EL (cell line): ENCODE measurements at regions not wholly inside any gene's neighbourhood (a gene's known extent, or its start where the extent isn't known, plus 50 kb on each side); places are given as distances from the start of the nearest gene placed in this dataset.
A peak's percentile ranks its signal among the peaks of the same experiment; 100 is the strongest.

Experiments
- DNase-seq: peaks from one replicate; pipeline ENCODE4 v3.0.0-alpha.2; 2016

DNA sequence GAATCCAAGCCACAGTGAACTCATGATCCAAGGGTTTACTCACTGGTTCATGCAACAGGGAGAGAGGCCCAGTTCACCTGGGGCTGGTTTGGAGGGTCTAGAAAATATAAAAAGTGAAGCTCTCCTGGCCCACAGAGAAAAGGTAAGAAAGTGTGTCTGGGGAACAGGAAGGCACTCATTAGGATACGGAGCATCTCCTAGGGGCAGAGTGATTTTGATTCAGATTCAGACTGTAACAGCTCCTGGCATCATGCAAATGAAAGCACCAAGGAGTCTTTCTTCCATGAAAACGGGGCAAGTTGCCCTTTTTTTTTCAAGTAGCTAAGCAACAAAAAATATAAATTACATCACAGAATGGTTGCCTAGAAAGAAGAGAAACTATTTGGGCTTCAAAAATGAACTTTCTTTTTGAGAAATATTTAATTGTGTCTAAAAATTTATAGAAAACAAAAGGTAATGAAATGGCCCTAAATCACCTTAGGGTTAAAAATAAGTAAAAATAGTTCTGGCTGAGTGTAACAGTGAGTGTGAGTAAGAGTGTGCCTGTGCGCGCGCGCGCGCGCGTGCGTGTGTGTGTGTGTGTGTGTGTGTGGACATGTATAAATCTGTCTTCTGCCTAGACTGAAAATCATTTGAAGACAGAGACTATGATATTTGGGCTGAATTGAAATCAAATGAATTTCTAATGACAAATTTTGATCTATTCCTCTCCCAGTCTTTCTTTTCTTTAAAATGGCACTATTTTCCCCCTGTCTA lies 177.8 kb upstream of the ZNF462 start:
- no peak for DNase-seq

GRCh38 chr9:106689089-106689488 lies 173.9 kb upstream of the ZNF462 start:
- no peak for DNase-seq

- no peak for DNase-seq
Measured at GRCh38 chr9:106691627-106692026, 171.3 kb upstream of the ZNF462 start.

DNA sequence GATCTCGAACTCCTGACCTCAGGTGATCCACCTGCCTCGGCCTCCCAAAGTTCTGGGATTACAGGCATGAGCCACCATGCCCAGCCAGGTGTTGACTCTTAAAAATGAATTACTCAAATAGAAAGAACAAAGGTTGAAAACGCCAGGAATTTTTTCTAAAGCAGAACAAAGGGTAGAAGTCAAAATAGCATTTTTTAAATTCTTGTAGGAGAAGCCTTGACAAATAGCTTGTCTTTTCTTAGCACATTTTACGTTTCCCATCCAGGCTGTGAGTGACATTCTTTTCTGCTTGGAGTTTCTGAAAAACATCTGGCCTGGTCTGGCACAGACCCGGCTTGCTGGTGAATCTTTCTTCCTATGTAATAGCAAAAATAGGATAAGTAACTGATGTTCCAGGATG lies 169.4 kb upstream of the ZNF462 start:
- no peak for DNase-seq

- DNase-seq, result no peak
Measured at GRCh38 chr9:106696804-106697203, 166.2 kb upstream of the ZNF462 start.

DNA sequence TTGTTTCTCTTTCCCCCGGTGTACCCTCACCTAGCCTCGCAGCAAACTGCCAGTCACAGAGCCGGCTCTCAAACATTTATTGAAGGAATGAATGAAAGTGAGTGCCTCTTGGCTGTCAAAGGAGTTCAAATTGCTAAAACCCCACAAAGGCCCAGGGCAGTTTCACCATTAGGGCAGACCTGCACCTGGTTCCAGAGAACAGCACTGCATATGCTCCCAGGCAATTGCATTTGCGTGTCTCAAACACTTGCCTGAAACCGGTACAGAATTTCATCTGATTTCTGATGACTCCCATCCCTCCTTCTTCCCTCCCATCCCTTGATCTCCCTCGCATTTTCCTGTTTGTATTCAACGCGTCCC lies 165.6 kb upstream of the ZNF462 start:
- DNase-seq, result no peak

DNA sequence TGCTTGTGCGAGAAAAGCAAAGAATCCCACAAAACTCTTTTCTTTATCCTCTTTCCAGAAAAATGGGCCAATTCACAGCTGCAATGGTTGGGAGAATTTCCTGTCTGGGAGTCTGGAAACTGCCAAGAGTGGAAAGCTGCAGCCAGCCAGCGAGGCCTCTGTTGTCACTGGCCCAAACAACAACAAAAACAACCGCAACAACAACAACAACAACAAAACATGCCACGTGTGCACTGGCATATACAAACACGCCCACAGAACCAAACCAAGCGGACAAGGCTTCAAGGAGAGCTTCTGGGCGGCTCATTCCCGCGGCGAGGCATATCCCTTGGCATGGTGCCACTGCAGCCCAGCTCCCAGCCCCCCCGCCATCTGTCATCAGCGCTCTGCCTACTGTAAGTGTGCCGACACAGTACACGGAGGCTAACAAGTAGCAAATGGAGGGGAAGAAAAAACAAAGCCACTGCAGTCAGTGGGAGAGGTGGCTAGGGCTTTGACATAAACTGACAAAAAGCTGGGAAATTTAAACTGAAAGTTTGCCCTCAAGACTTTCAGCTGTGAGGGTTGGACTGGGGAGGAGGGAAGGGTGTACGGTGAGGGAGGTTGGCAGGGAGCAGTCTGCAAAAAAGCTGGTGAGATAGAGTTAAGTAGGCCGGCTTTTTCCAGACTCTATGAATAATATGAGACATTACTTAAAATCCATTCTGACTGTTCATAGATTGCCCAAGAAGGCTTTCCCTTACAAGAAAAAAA lies 165.0 kb upstream of the ZNF462 start:
- peak; percentile 71 for DNase-seq

- DNase-seq, result peak; percentile 30
Measured at GRCh38 chr9:106700676-106701075, 162.3 kb upstream of the ZNF462 start.

GRCh38 chr9:106701611-106702010 lies 161.4 kb upstream of the ZNF462 start:
- DNase-seq, result no peak

- no peak for DNase-seq
Measured at GRCh38 chr9:106704056-106704615, 158.8 kb upstream of the ZNF462 start.

GRCh38 chr9:106707291-106707690 lies 155.7 kb upstream of the ZNF462 start:
- peak; percentile 10 for DNase-seq

DNA sequence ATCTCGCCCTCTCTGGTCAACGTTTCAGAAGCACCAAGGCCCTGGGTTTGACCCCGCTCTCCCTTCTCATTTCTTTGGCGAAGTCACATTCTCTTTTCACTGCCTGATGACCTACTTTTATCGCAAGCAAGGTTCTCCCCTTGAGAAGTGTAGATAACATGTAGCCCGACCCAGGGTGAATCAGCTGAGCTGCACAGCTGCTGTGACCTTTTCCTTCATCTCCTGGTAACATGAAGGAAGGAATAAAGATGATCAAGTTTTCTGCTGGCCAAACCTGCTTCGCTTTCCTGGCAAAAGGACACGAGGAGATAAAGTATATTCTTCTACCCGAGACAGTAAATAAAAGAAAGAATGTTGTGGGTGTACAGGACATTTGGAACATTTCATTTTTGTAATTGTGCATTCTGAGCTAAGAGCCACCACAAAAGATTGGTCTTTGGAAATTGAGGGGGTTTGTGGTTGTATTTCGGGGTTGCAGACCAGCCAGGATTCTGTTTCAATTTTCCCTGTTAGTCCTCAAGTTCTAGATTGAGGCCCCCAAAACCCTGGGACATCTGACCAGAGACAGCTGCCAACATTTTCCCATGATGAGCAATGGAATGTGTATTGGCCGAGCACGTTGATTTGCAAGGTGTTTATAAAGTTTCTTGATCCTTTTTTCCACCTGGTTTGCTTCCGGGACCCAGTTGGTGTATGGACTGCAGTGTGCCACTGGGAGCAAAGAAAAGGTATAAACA lies 155.1 kb upstream of the ZNF462 start:
- no peak for DNase-seq

- no peak for DNase-seq
Measured at GRCh38 chr9:106708475-106709146, 154.4 kb upstream of the ZNF462 start.

GRCh38 chr9:106712279-106712678 lies 150.7 kb upstream of the ZNF462 start:
- no peak for DNase-seq

- no peak for DNase-seq
Measured at GRCh38 chr9:106713206-106713605, 149.8 kb upstream of the ZNF462 start.

DNA sequence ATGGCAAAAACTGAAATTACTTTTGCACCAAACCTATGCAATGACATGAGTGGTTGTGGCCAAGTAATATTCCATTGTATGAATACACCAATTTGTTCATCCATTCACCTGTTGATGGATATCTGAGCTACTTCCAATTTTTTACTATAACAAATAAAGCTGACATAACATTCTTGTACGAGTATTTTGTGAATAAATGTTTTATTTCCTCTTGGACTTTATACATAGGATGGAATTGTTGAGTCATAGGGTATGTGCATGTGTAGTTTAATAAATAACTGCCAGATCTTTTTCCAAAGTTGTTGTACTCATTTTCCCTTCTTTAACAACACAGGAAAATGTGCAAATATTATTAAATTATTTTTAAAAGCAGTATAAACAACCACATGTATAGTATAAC lies 146.1 kb upstream of the ZNF462 start:
- no peak for DNase-seq

DNA sequence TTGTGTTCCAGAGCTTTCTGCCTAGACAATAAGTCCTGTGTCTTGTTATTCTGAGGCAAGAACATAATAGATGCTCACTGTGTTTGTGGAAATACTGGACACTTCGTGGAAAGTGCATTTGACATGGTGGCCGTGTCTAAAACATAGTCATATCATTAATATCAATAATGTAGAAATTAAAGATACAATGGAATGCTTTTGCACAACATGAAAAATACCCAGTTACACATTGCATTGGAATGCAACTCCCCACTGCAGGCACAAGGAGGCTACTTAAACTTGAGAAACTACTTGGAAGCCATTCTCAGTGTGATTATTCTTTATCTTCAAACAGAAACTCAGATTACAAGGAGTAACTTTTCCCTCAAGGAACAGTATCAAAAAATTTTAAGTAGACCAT lies 145.3 kb upstream of the ZNF462 start:
- DNase-seq, result peak; percentile 85

DNA sequence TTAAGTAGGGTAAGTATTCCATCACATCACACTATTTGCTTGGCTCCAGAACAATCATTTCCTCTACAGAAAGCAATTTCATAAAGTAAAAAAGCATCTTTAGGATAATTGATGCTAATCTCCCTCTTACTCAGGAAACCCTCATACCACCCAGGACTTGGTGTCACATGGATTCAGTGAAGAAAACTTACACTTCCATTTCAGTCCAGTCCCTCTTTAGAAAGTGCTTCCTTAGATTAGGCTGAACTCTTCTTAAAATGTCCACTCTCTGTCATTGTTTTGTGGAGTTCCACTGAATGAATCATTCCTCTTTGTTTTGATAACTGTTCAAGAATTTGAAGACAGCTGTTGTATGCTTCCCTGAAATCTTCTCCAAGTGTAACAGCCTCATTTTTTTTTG lies 144.0 kb upstream of the ZNF462 start:
- peak; percentile 75 for DNase-seq

DNA sequence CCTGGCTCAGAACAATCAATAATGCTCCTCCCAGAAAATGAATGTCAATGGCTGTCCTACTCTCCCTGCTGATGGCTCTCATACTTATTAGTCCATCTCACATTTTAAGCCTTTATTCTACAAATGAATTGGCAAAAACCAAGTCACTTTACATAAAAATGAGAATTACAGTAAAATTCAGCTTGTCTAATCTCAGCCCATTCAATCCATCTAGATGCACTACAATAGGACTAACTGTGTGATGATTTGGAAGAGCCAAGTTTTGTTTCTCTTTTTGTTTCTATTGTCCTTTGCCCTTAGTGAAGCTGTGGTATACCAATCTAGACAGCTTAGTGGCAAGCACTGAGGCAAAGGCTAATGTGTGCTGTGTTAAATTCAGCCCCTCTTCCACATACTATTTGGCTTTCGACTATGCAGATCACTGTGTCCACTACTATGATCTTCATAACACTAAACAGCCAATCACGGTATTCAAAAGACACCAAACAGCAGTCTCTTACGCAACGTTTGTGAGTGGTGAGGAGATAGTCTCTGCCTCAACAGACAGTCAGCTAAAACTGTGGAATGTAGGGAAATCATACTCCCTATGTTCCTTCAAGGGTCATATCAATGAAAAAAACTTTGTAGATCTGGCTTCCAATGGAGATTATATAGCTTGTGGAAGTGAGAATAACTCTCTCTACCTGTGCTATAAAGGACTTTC lies 140.8 kb upstream of the ZNF462 start:
- DNase-seq, result no peak

DNA sequence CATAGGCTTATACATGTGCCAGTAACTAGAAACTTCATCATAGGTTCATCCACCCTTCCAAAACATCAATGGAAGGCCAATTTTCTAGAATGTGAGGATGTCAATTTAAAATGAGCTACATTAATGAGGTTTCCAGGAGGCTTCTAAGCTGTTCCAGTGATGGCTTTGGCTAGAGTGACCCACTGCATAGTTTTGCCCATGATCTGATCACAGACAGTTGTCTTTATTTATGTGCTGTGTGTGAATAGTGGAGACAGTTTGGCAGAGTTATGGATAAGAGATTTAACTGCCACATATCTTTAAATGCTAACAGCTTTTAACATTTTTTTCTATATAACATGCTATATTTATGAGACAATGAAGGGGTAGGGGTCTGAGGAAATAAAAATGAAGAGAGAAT lies 139.0 kb upstream of the ZNF462 start:
- DNase-seq, result no peak

GRCh38 chr9:106724566-106724965 lies 138.4 kb upstream of the ZNF462 start:
- no peak for DNase-seq

GRCh38 chr9:106726070-106726815 lies 136.7 kb upstream of the ZNF462 start:
- no peak for DNase-seq
